Bronchial epithelial cell (primary cell): ENCODE measurements at regions not wholly inside any gene's neighbourhood (a gene's known extent, or its start where the extent isn't known, plus 50 kb on each side); places are given as distances from the start of the nearest gene placed in this dataset.

Experiments
- DNase-seq: peaks from one replicate; pipeline ENCODE4 v3.0.0-alpha.2; 2010; ENCODE audit warnings: low read depth
- FAIRE-seq: peaks from 2 replicates; lab custom pipeline; 2011; peaks lifted over from hg19 to GRCh38; lab: Jason Lieb, UNC
- H3K27me3 ChIP-seq: 2 replicates; pipeline ENCODE4 v1.5.1; 2011; ENCODE audit warnings: low read length; ENCODE audit not compliant: control insufficient read depth, insufficient read depth
- H3K36me3 ChIP-seq: 2 replicates; pipeline ENCODE4 v1.5.1; 2011; ENCODE audit warnings: low read length; ENCODE audit not compliant: control insufficient read depth, insufficient read depth
- H3K4me3 ChIP-seq: 2 replicates; pipeline ENCODE4 v1.5.1; 2011; ENCODE audit warnings: mild to moderate bottlenecking, low read depth, low read length, control low read depth
- CTCF ChIP-seq: IDR thresholded peaks from 2 replicates; pipeline ENCODE4 v1.5.1; 2011; ENCODE audit warnings: mild to moderate bottlenecking, moderate library complexity, low read length, control low read depth, inconsistent platforms; ENCODE audit not compliant: insufficient read depth, severe bottlenecking

- DNase-seq (peak; percentile 26), FAIRE-seq (no peak)
- no peaks in the 10 kb centered on the region for H3K36me3 ChIP-seq
- no peaks in the 10 kb centered on the region for H3K27me3 ChIP-seq
- TF ChIP-seq CTCF, result no peak
- no peak overlapping the region for H3K4me3 ChIP-seq
These were observed 59.8 kb upstream of the CD82 start for GRCh38 chr11:44505581-44506054.

- FAIRE-seq, result no peak
- Histone ChIP-seq H3K36me3 (no peaks in the 10 kb centered on the region), H3K4me3 (no peak overlapping the region), H3K27me3 (no peaks in the 10 kb centered on the region)
- DNase-seq, result no peak
- TF ChIP-seq CTCF, result no peak
These were observed 59.0 kb upstream of the CD82 start for GRCh38 chr11:44506375-44507016.

- peaks cover 2% of the 10 kb centered on the region for H3K27me3 ChIP-seq
- FAIRE-seq, result no peak
- DNase-seq, result no peak
These were observed 58.0 kb upstream of the CD82 start for GRCh38 chr11:44507491-44507890.

GRCh38 chr11:44507896-44508445 lies 57.5 kb upstream of the CD82 start:
- Histone ChIP-seq H3K4me3 (no peak overlapping the region), H3K27me3 (peaks cover 2% of the 10 kb centered on the region), H3K36me3 (no peaks in the 10 kb centered on the region)
- no peak for DNase-seq
- FAIRE-seq, result no peak
- no peak for TF ChIP-seq CTCF

More at GRCh38 chr11:44507491-44507890, 58.0 kb upstream of the CD82 start:
- Histone ChIP-seq H3K36me3 (no peaks in the 10 kb centered on the region), H3K4me3 (no peak overlapping the region)
- TF ChIP-seq CTCF, result no peak

GRCh38 chr11:44509296-44509695 lies 56.2 kb upstream of the CD82 start:
- H3K4me3 ChIP-seq, result no peak overlapping the region
- no peaks in the 10 kb centered on the region for H3K36me3 ChIP-seq
- DNase-seq, result no peak
- H3K27me3 ChIP-seq, result peaks cover 2% of the 10 kb centered on the region
- TF ChIP-seq CTCF, result no peak
- no peak for FAIRE-seq
